ENCODE measurements at regions not wholly inside any gene's neighbourhood (a gene's known extent, or its start where the extent isn't known, plus 50 kb on each side); places are given as distances from the start of the nearest gene placed in this dataset.
"Not testable (repeated sequence)": the region's sequence is repeated elsewhere in the genome, so short reads cannot be mapped to it uniquely, and the experiment has no call there.

- DNase-seq: no peak
These were observed 87.7 kb downstream of the UTP18 start for GRCh38 chr17:51347851-51348584.

- no peak for DNase-seq
These were observed 90.7 kb downstream of the UTP18 start for GRCh38 chr17:51351080-51351479.

- no peak for DNase-seq
These were observed 91.5 kb downstream of the UTP18 start for GRCh38 chr17:51351890-51352289.

- no peak for DNase-seq
These were observed 92.5 kb downstream of the UTP18 start for GRCh38 chr17:51352798-51353197.

GRCh38 chr17:51353296-51353695 lies 93.0 kb downstream of the UTP18 start:
- DNase-seq: no peak

GRCh38 chr17:51354936-51355335 lies 94.6 kb downstream of the UTP18 start:
- no peak for DNase-seq

- DNase-seq: no peak
These were observed 95.4 kb downstream of the UTP18 start for GRCh38 chr17:51355441-51356410.

GRCh38 chr17:51359055-51359454 lies 98.7 kb downstream of the UTP18 start:
- no peak for DNase-seq

- no peak for DNase-seq
These were observed 102.7 kb downstream of the UTP18 start for GRCh38 chr17:51362811-51363585.

- no peak for DNase-seq
These were observed 104.7 kb downstream of the UTP18 start for GRCh38 chr17:51365090-51365489.

GRCh38 chr17:51366866-51367265 lies 106.5 kb downstream of the UTP18 start:
- no peak for DNase-seq

- not testable (repeated sequence) for DNase-seq
These were observed 107.5 kb downstream of the UTP18 start for GRCh38 chr17:51367836-51368235.

- DNase-seq: peak; percentile 22
These were observed 111.4 kb downstream of the UTP18 start for GRCh38 chr17:51371732-51372151.

- peak; percentile 12 for DNase-seq
These were observed 112.1 kb downstream of the UTP18 start for GRCh38 chr17:51372345-51373004.

GRCh38 chr17:51373489-51374152 lies 113.3 kb downstream of the UTP18 start:
- no peak for DNase-seq

- DNase-seq: no peak
These were observed 113.9 kb downstream of the UTP18 start for GRCh38 chr17:51374209-51374608.

- DNase-seq: no peak
These were observed 115.4 kb downstream of the UTP18 start for GRCh38 chr17:51375771-51376170.

- DNase-seq: no peak
These were observed 116.4 kb downstream of the UTP18 start for GRCh38 chr17:51376739-51377138.

GRCh38 chr17:51381262-51381661 lies 120.9 kb downstream of the UTP18 start:
- no peak for DNase-seq

GRCh38 chr17:51385208-51385607 lies 124.9 kb downstream of the UTP18 start:
- DNase-seq: no peak

- no peak for DNase-seq
These were observed 127.2 kb downstream of the UTP18 start for GRCh38 chr17:51387582-51387981.

GRCh38 chr17:51387986-51388385 lies 127.6 kb downstream of the UTP18 start:
- no peak for DNase-seq
